Right lobe of liver (tissue), 4 donors: ENCODE measurements at regions not wholly inside any gene's neighbourhood (a gene's known extent, or its start where the extent isn't known, plus 50 kb on each side); places are given as distances from the start of the nearest gene placed in this dataset.

Experiments
- POLR2A ChIP-seq: fragments of 450-650 bp; IDR thresholded peaks from one replicate; pipeline ENCODE4 v1.6.1; 2017; ENCODE audit warnings: antibody characterized with exemption, mild to moderate bottlenecking
- TF ChIP-seq, protein P1 (sequence below), 4 donors: fragments of 200-600 bp in 3 of 4; fragments of 450-650 bp in 1 of 4; IDR thresholded peaks; one replicate each; pipeline versions ENCODE4 v1.5.1 to v1.8.0; 2016 to 2022; ENCODE audit warnings: antibody characterized with exemption in 4 of 4, mild to moderate bottlenecking in 2 of 4
- donor health status: DM: no; HTN: no; CAD: no.
- donor health status: DM: no; HTN: no; CAD: no.
- donor health status: DM: no; HTN: yes; CAD: no.

GRCh38 chr5:28862860-28863196 is 1824.4 kb upstream of the CDH9 start:
- TF ChIP-seq, protein P1, sequence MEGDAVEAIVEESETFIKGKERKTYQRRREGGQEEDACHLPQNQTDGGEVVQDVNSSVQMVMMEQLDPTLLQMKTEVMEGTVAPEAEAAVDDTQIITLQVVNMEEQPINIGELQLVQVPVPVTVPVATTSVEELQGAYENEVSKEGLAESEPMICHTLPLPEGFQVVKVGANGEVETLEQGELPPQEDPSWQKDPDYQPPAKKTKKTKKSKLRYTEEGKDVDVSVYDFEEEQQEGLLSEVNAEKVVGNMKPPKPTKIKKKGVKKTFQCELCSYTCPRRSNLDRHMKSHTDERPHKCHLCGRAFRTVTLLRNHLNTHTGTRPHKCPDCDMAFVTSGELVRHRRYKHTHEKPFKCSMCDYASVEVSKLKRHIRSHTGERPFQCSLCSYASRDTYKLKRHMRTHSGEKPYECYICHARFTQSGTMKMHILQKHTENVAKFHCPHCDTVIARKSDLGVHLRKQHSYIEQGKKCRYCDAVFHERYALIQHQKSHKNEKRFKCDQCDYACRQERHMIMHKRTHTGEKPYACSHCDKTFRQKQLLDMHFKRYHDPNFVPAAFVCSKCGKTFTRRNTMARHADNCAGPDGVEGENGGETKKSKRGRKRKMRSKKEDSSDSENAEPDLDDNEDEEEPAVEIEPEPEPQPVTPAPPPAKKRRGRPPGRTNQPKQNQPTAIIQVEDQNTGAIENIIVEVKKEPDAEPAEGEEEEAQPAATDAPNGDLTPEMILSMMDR (IDR thresholded peaks at IDR 0.05), result no peak
- no peak for TF ChIP-seq POLR2A
